Astrocyte of the spinal cord (primary cell): ENCODE measurements at regions not wholly inside any gene's neighbourhood (a gene's known extent, or its start where the extent isn't known, plus 50 kb on each side); places are given as distances from the start of the nearest gene placed in this dataset.
"Not testable (repeated sequence)": the region's sequence is repeated elsewhere in the genome, so short reads cannot be mapped to it uniquely, and the experiment has no call there.

ENCODE experiments used
- DNase-seq: peaks from one replicate; pipeline ENCODE4 v3.0.0; 2011; ENCODE audit warnings: low read depth, low spot score
- H3K4me3 ChIP-seq: 2 replicates; pipeline ENCODE4 v1.5.1; 2011; ENCODE audit warnings: low read depth, mild to moderate bottlenecking, low read length, moderate library complexity
- in situ Hi-C: cut with HindIII; loops from 2 replicates; pipeline ENCODE4 v1.10.0; 2017; ENCODE audit warnings: low sequenced_read_pairs
- TF ChIP-seq, protein P1 (sequence below): IDR thresholded peaks from 2 replicates; pipeline ENCODE4 v1.5.1; 2012; ENCODE audit warnings: low read depth, mild to moderate bottlenecking, low read length, inconsistent platforms

- TF ChIP-seq, protein P1, sequence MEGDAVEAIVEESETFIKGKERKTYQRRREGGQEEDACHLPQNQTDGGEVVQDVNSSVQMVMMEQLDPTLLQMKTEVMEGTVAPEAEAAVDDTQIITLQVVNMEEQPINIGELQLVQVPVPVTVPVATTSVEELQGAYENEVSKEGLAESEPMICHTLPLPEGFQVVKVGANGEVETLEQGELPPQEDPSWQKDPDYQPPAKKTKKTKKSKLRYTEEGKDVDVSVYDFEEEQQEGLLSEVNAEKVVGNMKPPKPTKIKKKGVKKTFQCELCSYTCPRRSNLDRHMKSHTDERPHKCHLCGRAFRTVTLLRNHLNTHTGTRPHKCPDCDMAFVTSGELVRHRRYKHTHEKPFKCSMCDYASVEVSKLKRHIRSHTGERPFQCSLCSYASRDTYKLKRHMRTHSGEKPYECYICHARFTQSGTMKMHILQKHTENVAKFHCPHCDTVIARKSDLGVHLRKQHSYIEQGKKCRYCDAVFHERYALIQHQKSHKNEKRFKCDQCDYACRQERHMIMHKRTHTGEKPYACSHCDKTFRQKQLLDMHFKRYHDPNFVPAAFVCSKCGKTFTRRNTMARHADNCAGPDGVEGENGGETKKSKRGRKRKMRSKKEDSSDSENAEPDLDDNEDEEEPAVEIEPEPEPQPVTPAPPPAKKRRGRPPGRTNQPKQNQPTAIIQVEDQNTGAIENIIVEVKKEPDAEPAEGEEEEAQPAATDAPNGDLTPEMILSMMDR: no peak
- in situ Hi-C loops: no loop called here
- no peak for DNase-seq
- H3K4me3 ChIP-seq: no peak overlapping the region
These were observed 309.1 kb downstream of the FOXL1 start for GRCh38 chr16:86887416-86887815.

DNA sequence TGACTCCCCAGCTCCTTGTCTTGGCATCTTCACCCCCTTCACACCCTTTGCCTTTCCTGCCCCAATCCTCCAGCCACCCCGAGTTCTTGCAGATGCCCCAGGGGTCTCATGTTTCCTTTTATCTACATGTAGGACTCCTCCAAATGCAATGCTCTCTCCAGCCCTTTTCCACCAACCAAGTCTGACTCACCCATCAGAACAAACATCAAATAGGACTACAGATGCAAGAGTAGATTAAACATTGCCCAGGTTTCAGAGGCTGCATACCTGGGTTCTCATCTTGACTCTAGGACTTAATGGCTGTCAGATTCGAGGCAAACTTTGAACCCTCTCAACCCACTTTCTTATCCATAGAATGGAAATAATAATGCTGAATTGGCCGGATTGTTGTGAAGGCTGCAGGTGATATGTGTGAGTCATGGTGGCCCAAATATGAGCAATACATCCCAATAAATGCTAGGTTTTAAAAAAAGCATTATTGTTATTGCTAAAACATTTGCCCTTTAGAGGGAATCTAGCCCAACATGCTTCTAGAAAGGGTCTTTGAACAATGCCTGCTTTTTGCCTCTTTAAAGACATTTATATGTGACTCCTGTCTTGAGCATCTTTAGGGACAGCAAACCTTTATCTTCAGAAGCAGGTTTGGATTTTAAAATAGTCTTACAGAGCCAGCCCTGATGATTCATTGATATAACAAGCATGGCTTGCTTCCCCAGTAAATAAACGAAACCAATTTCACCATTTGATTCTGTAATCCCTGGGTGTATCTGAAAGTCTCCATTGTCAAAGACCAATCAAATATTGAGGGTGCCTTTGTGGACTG lies 310.1 kb downstream of the FOXL1 start:
- DNase-seq: no peak
- H3K4me3 ChIP-seq: no peak overlapping the region
- TF ChIP-seq, protein P1: no peak
- in situ Hi-C loops: no loop called here

GRCh38 chr16:86889054-86889366 lies 310.7 kb downstream of the FOXL1 start:
- in situ Hi-C loops, H3K4me3 ChIP-seq, DNase-seq: not testable (repeated sequence)

DNA sequence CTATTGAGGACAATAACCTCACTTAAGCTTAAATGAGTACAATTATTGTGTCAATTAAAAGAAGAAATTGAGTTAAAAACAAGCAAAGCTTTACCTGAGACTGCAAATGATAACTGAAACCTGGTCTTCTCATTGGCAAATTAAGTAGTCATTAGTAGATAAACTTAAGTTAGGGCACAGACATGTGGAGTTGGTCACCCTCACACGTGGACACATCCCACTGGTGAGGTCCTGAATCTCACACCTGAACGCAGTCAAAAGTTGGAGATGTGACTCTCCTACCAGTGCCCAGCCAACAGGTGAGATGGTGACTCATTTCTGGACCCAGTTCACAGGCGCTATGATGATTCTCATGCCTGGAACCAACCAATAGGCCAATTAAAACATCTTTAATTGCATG lies 311.6 kb downstream of the FOXL1 start:
- no peak overlapping the region for H3K4me3 ChIP-seq
- in situ Hi-C loops: no loop called here
- TF ChIP-seq, protein P1: no peak
- no peak for DNase-seq

DNA sequence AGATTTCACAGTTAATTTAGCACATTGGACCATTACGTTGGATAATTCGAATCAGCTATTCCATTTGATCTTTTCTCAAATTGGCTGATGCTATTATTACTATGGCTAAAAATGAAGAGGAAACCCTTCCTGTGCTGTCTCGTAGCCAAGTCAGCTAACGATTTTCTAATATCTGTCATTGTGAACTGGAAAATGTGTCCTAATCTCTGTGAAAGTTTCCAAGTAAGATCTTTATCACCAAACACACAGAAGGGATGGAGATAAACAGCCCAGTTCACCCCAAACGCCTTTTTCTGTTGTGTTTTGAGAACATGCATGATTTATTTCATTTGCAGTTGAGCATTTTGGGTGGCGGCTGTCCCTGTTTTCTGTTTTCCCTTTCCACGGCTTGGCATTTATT lies 312.8 kb downstream of the FOXL1 start:
- TF ChIP-seq, protein P1: no peak
- in situ Hi-C loops: no loop called here
- DNase-seq: no peak
- H3K4me3 ChIP-seq: no peak overlapping the region

DNA sequence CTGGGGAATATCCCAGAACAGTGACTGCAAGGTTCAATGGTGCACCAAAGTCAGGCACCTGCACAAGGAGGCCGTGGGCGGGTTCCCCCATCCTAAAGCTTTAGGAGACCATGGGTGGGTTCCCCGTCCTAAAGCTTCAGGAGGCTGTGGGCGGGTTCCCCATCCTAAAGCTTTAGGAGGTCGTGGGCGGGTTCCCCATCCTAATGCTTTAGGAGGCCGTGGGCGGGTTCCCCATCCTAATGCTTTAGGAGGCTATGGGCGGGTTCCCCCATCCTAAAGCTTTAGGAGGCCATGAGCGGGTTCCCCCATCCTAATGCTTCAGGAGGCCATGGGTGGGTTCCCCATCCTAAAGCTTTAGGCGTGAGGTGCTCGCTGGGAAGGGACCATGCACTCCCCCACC lies 313.3 kb downstream of the FOXL1 start:
- in situ Hi-C loops: no loop called here
- TF ChIP-seq, protein P1: no peak
- no peak overlapping the region for H3K4me3 ChIP-seq
- no peak for DNase-seq

DNA sequence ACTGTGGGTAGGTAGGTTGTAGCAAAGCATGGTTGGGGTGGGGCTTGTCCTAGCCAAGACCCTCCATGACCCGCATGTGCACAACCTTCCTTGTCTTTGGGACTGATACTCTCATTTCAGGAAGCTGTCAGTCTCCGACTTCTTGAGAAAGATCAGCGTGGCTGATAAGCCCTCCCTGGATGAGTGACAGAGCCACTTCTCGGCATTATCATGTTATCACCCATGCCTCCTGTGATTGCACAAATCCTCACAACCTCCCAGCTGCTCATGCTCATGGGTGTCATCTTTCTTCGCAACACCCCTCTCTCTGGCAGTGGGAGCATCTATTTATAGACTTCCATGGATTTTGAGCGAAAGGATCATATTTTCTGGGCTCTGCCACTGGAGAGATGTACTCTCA lies 314.2 kb downstream of the FOXL1 start:
- no peak overlapping the region for H3K4me3 ChIP-seq
- in situ Hi-C loops: no loop called here
- no peak for DNase-seq
- TF ChIP-seq, protein P1: no peak
